ENCODE measurements at regions not wholly inside any gene's neighbourhood (a gene's known extent, or its start where the extent isn't known, plus 50 kb on each side); places are given as distances from the start of the nearest gene placed in this dataset.

GRCh38 chr18:46407486-46408166 is 249.4 kb downstream of the LOXHD1 start:
- H3K36me3 ChIP-seq (ENCODE audit: low read depth, missing control alignments), result no peaks in the 10 kb centered on the region
- H3K27ac ChIP-seq, result no peak overlapping the region
- peaks cover 10% of the 10 kb centered on the region for H3K4me1 ChIP-seq
- no peak overlapping the region for H3K4me3 ChIP-seq
- TF ChIP-seq POLR2A (IDR thresholded peaks at IDR 0.05), result no peak
- TF ChIP-seq, protein P1, sequence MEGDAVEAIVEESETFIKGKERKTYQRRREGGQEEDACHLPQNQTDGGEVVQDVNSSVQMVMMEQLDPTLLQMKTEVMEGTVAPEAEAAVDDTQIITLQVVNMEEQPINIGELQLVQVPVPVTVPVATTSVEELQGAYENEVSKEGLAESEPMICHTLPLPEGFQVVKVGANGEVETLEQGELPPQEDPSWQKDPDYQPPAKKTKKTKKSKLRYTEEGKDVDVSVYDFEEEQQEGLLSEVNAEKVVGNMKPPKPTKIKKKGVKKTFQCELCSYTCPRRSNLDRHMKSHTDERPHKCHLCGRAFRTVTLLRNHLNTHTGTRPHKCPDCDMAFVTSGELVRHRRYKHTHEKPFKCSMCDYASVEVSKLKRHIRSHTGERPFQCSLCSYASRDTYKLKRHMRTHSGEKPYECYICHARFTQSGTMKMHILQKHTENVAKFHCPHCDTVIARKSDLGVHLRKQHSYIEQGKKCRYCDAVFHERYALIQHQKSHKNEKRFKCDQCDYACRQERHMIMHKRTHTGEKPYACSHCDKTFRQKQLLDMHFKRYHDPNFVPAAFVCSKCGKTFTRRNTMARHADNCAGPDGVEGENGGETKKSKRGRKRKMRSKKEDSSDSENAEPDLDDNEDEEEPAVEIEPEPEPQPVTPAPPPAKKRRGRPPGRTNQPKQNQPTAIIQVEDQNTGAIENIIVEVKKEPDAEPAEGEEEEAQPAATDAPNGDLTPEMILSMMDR (IDR thresholded peaks at IDR 0.05), result no peak
- intact Hi-C loops (cut with DNase I; ENCODE audit: low total_unique reads), result no loop called here
- no peaks in the 10 kb centered on the region for H3K9me3 ChIP-seq
- DNase-seq, result no peak
- 79 to 80% methylated on average over 6 of the region's 6 CpGs for WGBS, 2 donors
- no peaks in the 10 kb centered on the region for H3K27me3 ChIP-seq

DNA sequence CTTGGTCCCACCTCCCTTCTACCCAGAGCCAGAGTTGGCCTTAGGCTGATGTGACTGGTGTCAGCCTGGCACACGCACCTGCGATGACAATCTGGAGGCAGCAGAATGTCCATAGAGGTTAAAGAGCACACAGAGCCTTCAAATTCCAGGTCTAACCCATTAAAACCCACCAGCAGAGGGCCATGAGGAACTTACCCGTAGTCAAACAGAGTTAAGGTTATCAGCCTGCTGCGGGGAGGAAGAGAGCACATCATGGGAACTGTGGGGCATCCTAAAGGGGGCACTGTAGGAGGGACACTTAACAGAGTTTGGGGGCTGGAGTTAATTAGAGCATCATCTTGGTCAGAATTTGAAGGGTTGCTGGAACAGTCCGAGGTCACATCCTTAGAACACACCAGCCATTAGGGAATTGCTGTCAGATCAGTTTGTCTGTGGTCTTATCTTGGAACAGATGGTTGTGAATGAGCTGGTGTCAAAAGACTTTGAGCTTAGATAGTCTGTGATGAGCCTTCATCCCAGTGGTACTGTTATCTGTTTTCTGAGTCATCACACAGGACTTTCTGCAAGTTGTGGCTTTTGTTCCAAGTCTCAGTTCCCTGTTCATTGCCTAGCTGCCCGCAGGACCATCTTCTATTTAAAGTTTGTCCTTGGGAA is 248.6 kb downstream of the LOXHD1 start:
- Histone ChIP-seq H3K4me1 (peaks cover 18% of the 10 kb centered on the region), H3K27me3 (no peaks in the 10 kb centered on the region), H3K4me3 (no peak overlapping the region), H3K36me3 (ENCODE audit: low read depth, missing control alignments) (no peaks in the 10 kb centered on the region), H3K9me3 (no peaks in the 10 kb centered on the region), H3K27ac (no peak overlapping the region)
- 78 to 80% methylated on average over 5 to 6 of the region's 6 CpGs for WGBS, 2 donors
- no peak for TF ChIP-seq POLR2A (IDR thresholded peaks at IDR 0.05)
- TF ChIP-seq, protein P1 (IDR thresholded peaks at IDR 0.05), result no peak
- intact Hi-C loops (cut with DNase I; ENCODE audit: low total_unique reads), result no loop called here
- DNase-seq, result no peak

DNA sequence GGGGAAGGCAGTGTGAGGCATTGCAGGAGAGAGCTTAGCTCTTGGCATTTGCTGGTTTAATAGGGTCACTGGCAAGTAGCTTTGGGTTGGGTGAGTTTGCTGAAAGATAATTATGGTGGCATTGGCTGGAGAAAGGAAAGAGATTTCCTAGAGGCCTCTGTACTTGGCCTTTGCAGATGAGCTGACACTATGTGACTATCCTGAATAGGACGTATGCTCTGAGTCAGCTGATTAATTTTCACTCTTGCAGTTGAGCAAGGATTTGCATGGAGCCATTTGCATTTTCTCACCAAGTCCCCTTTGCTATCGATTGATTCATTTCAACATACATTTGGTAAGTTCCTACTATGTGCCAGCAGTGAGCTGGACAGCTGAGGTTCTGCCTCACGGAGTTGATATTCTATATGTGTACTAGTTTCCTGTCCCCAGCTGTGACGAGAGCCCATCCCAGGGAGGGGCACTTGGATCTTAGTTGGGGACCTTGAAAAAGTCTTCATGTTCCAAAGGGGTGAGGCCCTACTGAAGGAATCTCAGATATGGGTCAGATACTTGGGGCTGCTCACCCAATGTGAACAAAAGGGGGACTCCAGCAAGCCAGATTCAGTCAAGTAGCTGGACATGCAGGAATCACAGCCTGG is 245.7 kb downstream of the LOXHD1 start:
- no peak overlapping the region for H3K4me3 ChIP-seq
- no peak for TF ChIP-seq POLR2A (IDR thresholded peaks at IDR 0.05)
- TF ChIP-seq, protein P1 (IDR thresholded peaks at IDR 0.05), result no peak
- no peaks in the 10 kb centered on the region for H3K27me3 ChIP-seq
- intact Hi-C loops (cut with DNase I; ENCODE audit: low total_unique reads), result no loop called here
- H3K9me3 ChIP-seq, result no peaks in the 10 kb centered on the region
- DNase-seq, result no peak
- H3K36me3 ChIP-seq (ENCODE audit: low read depth, missing control alignments), result no peaks in the 10 kb centered on the region
- peaks cover 19% of the 10 kb centered on the region for H3K4me1 ChIP-seq
- H3K27ac ChIP-seq, result no peak overlapping the region
- 73 to 83% methylated on average over 3 to 4 of the region's 4 CpGs for WGBS, 2 donors

DNA sequence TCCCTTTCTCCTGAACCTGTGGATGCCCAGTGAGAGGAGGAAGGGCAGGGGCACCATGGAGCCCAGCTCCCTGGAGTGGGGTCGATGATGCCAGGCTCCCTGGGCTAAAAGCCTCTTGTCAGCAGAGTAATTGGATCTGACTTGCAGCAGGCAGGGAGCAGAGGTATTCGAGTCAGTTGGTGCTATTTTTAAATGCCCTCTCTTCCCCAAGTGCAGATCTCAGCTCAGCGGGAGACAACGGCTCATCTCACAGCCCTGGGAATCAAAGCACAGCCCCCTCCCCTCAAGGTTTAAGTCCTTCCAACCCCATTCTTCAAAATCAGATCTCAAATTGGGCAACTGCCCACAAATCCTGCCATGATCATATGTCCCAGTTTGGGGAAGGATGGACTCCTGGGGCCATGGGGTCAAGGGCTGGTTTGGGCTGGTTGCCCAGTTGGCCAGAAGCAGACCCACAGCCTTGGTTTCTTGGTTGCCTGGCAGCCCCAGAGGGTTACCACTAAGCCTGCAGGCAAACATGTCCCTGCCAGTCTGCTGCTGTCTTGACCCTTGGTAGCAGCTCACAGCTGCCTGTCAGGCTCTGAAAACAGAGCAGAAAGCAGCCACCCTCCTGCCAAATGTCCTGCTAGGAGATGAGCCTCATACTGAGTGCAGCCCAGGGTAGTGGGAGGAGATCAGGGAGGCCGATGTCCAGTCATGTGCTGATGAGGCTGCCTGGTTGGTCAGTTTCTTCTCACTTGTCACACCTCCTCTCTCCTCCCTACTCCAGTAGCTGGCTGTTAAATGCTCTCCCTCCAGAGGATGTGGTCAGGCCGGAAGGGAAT is 244.9 kb downstream of the LOXHD1 start:
- H3K4me1 ChIP-seq, result peaks cover 19% of the 10 kb centered on the region
- intact Hi-C loops (cut with DNase I; ENCODE audit: low total_unique reads), result no loop called here
- DNase-seq, result peak; percentile 50

More for the DNA sequence above, 244.9 kb downstream of the LOXHD1 start:
- H3K4me3 ChIP-seq, result no peak overlapping the region
- no peaks in the 10 kb centered on the region for H3K27me3 ChIP-seq
- H3K9me3 ChIP-seq, result no peaks in the 10 kb centered on the region
- H3K27ac ChIP-seq, result no peak overlapping the region
- WGBS, 2 donors, result 54 to 57% methylated on average over 3 to 6 of the region's 6 CpGs
- no peaks in the 10 kb centered on the region for H3K36me3 ChIP-seq (ENCODE audit: low read depth, missing control alignments)
- TF ChIP-seq, protein P1 (IDR thresholded peaks at IDR 0.05), result no peak
- TF ChIP-seq POLR2A (IDR thresholded peaks at IDR 0.05), result no peak
